ENCODE measurements at regions not wholly inside any gene's neighbourhood (a gene's known extent, or its start where the extent isn't known, plus 50 kb on each side); places are given as distances from the start of the nearest gene placed in this dataset.

GRCh38 chr5:174273325-174273724, 227.8 kb downstream of the NSG2 start:
- DNase-seq (ENCODE audit: low spot score in 2 of 2): no peak
- Histone ChIP-seq H3K27me3 (ENCODE audit: low read depth) (0 out of 2 replicates have a peak, but pooled peaks cover 2% of the 10 kb centered on the region), H3K4me3 (no peak overlapping the region), H3K4me1 (no peaks in the 10 kb centered on the region), H3K36me3 (replicated peaks) (no peaks in the 10 kb centered on the region), H3K9me3 (no peaks in the 10 kb centered on the region)
- in situ Hi-C loops (cut with MboI; ENCODE audit: low sequenced_read_pairs): no loop called here

DNA sequence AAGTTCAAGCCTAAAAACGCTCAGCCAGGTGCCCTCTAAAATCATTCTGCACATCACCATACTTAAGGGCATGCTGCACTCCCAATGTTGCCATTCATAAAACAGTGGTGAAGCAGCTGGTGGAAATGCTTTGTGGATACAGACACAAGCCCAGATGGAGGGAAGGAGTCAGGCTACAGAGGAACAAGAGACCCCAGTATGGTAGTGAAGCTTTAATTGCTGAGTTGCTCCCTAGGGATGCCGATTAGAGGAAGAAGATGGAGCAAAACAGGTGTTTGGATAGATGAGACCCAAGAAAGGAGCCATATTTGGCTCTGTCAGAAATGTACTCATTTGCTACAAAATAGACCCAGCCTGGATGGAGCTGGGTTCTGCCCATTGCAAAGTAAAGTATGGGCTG, 230.5 kb downstream of the NSG2 start:
- Histone ChIP-seq H3K4me3 (no peak overlapping the region), H3K4me1 (no peaks in the 10 kb centered on the region), H3K9me3 (no peaks in the 10 kb centered on the region), H3K36me3 (replicated peaks) (no peaks in the 10 kb centered on the region), H3K27me3 (ENCODE audit: low read depth) (0 out of 2 replicates have a peak, but pooled peaks cover 2% of the 10 kb centered on the region)
- in situ Hi-C loops (cut with MboI; ENCODE audit: low sequenced_read_pairs): no loop called here
- no peak for DNase-seq (ENCODE audit: low spot score in 2 of 2)

DNA sequence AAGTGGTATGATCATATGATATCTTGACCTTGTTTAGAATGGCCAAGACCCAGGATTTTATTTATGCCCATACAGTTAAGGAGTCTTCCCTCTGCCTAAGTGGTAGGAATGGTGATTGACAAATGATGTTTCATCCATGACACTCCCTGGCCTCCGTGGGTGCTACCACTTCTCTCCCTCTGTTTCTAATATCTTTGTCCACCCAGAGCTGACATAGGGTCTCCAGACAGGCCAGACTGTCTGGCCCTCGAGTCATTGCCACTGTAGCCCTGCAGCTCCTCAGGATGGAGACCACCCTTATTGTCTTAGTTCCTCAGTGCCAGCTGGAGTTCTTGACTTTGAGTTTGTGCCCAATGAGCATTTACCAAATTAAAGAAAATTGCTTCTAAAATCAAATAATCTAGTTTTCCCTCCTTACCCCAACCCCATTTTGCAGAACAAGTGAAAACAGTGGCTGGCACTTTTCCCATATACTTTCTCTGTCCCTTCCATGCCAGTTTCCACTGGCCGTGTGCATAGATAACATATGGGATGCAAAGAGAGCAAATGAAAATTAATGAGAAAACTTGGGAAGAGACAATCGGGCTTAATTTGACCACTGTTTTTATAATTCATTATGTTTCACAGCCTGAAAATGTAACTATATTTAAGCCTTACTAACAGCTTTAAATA, 235.7 kb downstream of the NSG2 start:
- Histone ChIP-seq H3K4me1 (no peaks in the 10 kb centered on the region), H3K27me3 (ENCODE audit: low read depth) (peaks cover 3% of the 10 kb centered on the region; the same call in 1 of the 2 replicates), H3K9me3 (no peaks in the 10 kb centered on the region), H3K4me3 (no peak overlapping the region), H3K36me3 (replicated peaks) (no peaks in the 10 kb centered on the region)
- DNase-seq (ENCODE audit: low spot score in 2 of 2): no peak
- in situ Hi-C loops (cut with MboI; ENCODE audit: low sequenced_read_pairs): no loop called here

DNA sequence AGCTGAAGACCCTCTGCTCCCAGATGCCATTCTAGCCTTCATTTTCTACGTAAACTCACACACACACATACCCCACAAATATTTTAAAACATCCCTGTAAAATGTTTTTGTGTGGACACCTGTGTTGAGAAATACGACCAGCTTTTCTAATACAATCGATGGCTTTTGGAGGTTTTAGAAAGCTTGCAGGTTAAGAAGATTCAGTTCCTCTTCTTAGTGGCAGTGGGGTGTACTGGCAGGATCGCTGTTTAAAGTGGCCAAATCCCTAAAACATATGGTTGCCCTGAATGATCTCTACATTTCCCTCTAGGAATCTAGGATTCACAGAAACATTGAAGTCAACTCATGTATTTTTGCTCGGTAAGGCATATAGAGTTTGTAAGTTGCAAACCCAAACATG, 236.3 kb downstream of the NSG2 start:
- peaks cover 3% of the 10 kb centered on the region; the same call in 1 of the 2 replicates for H3K27me3 ChIP-seq (ENCODE audit: low read depth)
- no peak overlapping the region for H3K4me3 ChIP-seq
- H3K9me3 ChIP-seq: no peaks in the 10 kb centered on the region
- in situ Hi-C loops (cut with MboI; ENCODE audit: low sequenced_read_pairs): no loop called here
- H3K36me3 ChIP-seq (replicated peaks): no peaks in the 10 kb centered on the region
- DNase-seq (ENCODE audit: low spot score in 2 of 2): no peak
- no peaks in the 10 kb centered on the region for H3K4me1 ChIP-seq

DNA sequence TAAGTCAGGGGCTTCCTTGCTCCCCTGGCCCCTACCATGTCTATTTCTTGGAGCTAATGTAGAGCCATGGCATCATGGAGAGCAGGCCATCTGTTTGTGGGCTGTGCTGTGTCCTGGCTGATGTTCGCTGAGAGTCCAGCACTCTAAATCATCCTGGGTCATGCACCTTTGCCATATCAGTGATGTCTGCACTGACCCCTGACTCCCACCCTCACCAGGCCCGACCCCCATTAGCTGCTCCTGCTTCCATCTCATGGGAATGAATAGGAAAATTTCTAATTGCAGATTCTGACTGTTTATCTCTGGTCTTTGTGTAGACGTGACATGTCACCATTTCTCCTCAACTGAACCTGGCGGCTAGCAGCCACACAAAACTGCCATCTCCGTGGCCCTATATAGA, 236.9 kb downstream of the NSG2 start:
- Histone ChIP-seq H3K4me1 (no peaks in the 10 kb centered on the region), H3K4me3 (no peak overlapping the region), H3K27me3 (ENCODE audit: low read depth) (peaks cover 3% of the 10 kb centered on the region; the same call in 1 of the 2 replicates), H3K36me3 (replicated peaks) (no peaks in the 10 kb centered on the region), H3K9me3 (no peaks in the 10 kb centered on the region)
- in situ Hi-C loops (cut with MboI; ENCODE audit: low sequenced_read_pairs): no loop called here
- no peak for DNase-seq (ENCODE audit: low spot score in 2 of 2)

GRCh38 chr5:174283211-174284005, 237.9 kb downstream of the NSG2 start:
- DNase-seq (ENCODE audit: low spot score in 2 of 2): no peak
- in situ Hi-C loops (cut with MboI; ENCODE audit: low sequenced_read_pairs): no loop called here
- Histone ChIP-seq H3K4me1 (no peaks in the 10 kb centered on the region), H3K9me3 (no peaks in the 10 kb centered on the region), H3K27me3 (ENCODE audit: low read depth) (peaks cover 3% of the 10 kb centered on the region; the same call in 1 of the 2 replicates), H3K36me3 (replicated peaks) (no peaks in the 10 kb centered on the region), H3K4me3 (no peak overlapping the region)

GRCh38 chr5:174284873-174285272, 239.4 kb downstream of the NSG2 start:
- in situ Hi-C loops (cut with MboI; ENCODE audit: low sequenced_read_pairs): no loop called here
- peaks cover 3% of the 10 kb centered on the region; the same call in 1 of the 2 replicates for H3K27me3 ChIP-seq (ENCODE audit: low read depth)

GRCh38 chr5:174287761-174288160, 242.3 kb downstream of the NSG2 start:
- Histone ChIP-seq H3K36me3 (replicated peaks) (no peaks in the 10 kb centered on the region), H3K4me3 (no peak overlapping the region), H3K27me3 (ENCODE audit: low read depth) (peaks cover 3% of the 10 kb centered on the region; the same call in 1 of the 2 replicates), H3K4me1 (no peaks in the 10 kb centered on the region), H3K9me3 (no peaks in the 10 kb centered on the region)
- no peak for DNase-seq (ENCODE audit: low spot score in 2 of 2)
- in situ Hi-C loops (cut with MboI; ENCODE audit: low sequenced_read_pairs): no loop called here

More at GRCh38 chr5:174284873-174285272, 239.4 kb downstream of the NSG2 start:
- no peaks in the 10 kb centered on the region for H3K9me3 ChIP-seq
- no peak overlapping the region for H3K4me3 ChIP-seq
- DNase-seq (ENCODE audit: low spot score in 2 of 2): no peak
- H3K4me1 ChIP-seq: no peaks in the 10 kb centered on the region
- H3K36me3 ChIP-seq (replicated peaks): no peaks in the 10 kb centered on the region

DNA sequence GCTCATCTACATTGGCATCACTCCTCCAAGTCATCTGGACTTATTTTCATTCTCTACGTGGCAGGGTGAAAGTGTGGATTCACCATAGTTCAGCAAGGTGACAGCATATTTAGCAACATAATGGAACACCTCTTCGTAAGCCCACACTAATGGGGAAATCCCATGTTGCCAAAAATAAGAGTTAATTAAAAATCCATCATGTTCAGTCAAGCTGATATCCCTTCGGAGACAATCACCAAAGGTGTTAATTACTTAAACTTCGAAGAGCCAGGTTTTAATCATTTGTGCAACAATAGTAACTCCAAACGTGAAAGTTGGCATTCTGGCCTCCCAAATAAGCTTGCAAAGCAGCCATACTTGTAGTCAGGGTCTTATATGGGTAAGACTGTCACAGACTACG, 242.9 kb downstream of the NSG2 start:
- Histone ChIP-seq H3K36me3 (replicated peaks) (no peaks in the 10 kb centered on the region), H3K4me1 (no peaks in the 10 kb centered on the region), H3K9me3 (no peaks in the 10 kb centered on the region), H3K27me3 (ENCODE audit: low read depth) (peaks cover 3% of the 10 kb centered on the region; the same call in 1 of the 2 replicates), H3K4me3 (no peak overlapping the region)
- no peak for DNase-seq (ENCODE audit: low spot score in 2 of 2)
- in situ Hi-C loops (cut with MboI; ENCODE audit: low sequenced_read_pairs): no loop called here

DNA sequence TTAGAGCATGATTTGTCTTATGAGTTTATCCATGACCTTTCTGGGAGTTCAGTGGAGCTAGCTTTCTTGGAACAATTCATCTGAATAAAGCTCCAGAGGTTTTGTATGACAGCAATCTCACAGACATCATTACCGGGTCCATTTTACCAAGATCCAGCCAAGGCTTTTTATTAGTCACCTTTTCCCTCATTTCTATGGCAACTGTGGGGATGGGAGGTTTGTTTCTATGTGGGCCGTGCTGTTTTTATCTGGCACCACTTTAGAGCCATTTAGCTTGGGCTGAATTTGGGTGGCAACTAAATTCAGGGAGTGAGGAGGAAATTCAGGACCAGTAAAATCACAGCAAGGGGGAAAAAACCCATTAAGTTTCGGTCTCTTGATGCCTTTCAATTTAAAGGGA, 245.7 kb downstream of the NSG2 start:
- H3K36me3 ChIP-seq (replicated peaks): no peaks in the 10 kb centered on the region
- no peak overlapping the region for H3K4me3 ChIP-seq
- no peak for DNase-seq (ENCODE audit: low spot score in 2 of 2)
- in situ Hi-C loops (cut with MboI; ENCODE audit: low sequenced_read_pairs): no loop called here
- no peaks in the 10 kb centered on the region for H3K27me3 ChIP-seq (ENCODE audit: low read depth)
- H3K4me1 ChIP-seq: no peaks in the 10 kb centered on the region
- no peaks in the 10 kb centered on the region for H3K9me3 ChIP-seq

DNA sequence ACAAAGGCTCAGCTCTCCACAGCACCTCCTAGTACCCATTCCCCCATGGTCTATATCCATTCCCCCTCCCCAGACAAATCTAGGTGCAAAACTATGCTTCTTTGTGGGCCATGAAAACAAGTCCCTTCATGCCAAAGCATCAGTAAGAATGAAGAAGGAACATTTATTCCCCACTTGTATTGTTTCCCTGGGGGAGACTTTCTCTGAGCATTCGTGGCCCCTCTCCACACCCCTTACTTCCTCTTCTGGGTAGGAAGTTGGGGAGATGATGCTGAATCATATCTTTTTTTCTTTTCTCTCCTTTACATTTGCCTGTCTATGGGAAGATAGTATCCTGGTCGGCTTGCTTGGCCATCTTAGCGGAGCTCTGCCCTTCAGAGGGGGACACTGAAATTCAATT, 246.8 kb downstream of the NSG2 start:
- H3K36me3 ChIP-seq (replicated peaks): no peaks in the 10 kb centered on the region
- in situ Hi-C loops (cut with MboI; ENCODE audit: low sequenced_read_pairs): no loop called here
- H3K4me1 ChIP-seq: no peaks in the 10 kb centered on the region
- DNase-seq (ENCODE audit: low spot score in 2 of 2): no peak
- no peak overlapping the region for H3K4me3 ChIP-seq
- H3K27me3 ChIP-seq (ENCODE audit: low read depth): no peaks in the 10 kb centered on the region
- H3K9me3 ChIP-seq: no peaks in the 10 kb centered on the region

- no peaks in the 10 kb centered on the region for H3K9me3 ChIP-seq
Observed at GRCh38 chr5:174293006-174293405, 247.5 kb downstream of the NSG2 start.

DNA sequence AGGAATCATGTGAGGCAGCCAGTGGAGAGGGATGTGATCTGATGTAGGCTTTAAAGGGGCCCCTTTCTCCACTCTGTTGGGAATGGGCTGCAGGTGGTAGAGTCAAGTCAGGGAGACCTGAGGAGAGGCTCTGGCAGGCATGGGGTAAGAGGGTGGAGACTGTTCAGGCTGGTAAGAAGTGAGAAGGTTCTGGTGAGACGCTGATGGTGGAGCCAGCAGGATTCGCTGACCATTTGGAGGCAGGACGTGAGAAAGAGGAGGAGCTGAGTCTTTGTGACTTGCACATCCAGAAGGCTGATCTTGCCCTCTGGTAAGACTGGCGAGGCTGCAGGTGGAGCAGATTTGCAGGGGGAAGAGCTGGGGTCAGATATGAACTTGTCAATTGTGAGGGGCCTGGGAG, 248.0 kb downstream of the NSG2 start:
- no peak for DNase-seq (ENCODE audit: low spot score in 2 of 2)
- H3K4me1 ChIP-seq: no peaks in the 10 kb centered on the region
- in situ Hi-C loops (cut with MboI; ENCODE audit: low sequenced_read_pairs): no loop called here
- H3K27me3 ChIP-seq (ENCODE audit: low read depth): no peaks in the 10 kb centered on the region
- no peaks in the 10 kb centered on the region for H3K36me3 ChIP-seq (replicated peaks)
- H3K4me3 ChIP-seq: no peak overlapping the region
- no peaks in the 10 kb centered on the region for H3K9me3 ChIP-seq

More at GRCh38 chr5:174293006-174293405, 247.5 kb downstream of the NSG2 start:
- Histone ChIP-seq H3K27me3 (ENCODE audit: low read depth) (no peaks in the 10 kb centered on the region), H3K4me3 (no peak overlapping the region), H3K36me3 (replicated peaks) (no peaks in the 10 kb centered on the region), H3K4me1 (no peaks in the 10 kb centered on the region)
- in situ Hi-C loops (cut with MboI; ENCODE audit: low sequenced_read_pairs): no loop called here
- no peak for DNase-seq (ENCODE audit: low spot score in 2 of 2)

DNA sequence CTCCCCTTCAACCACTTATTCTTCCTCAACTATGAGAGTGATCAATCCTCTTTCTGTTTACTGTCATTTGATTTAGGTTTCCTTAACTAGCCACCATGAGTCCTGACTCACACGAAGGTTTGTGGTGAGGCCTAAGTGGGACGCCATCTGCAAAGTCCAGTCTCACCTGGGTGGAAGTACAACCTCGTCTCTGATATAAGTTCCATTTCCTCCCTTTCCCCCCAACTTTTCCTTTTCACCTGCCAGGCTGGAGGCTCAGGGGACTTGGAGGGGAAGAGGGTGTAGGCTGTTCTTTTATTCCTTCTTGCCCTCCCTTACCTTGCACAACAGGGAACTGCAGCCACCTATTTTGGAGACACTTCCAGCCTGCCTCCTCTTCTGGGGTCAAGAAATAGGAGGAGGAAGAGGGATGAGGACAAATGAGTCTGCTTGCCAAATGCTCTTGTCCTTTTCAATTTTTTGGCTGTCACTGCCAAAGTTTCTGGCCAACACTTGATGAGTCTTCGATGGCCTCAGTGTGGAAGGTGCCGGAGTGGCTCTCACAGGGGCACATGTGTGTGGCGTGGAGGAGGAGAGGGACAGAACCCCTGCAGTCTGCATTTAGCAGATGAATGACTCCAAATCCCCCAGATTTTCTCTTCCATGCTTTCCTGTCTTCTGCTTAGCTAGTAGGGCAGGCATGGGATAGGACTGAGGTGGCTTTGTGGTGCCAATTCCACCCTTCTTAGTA, 249.6 kb downstream of the NSG2 start:
- in situ Hi-C loops (cut with MboI; ENCODE audit: low sequenced_read_pairs): no loop called here
- no peak for DNase-seq (ENCODE audit: low spot score in 2 of 2)

More for the DNA sequence above, 249.6 kb downstream of the NSG2 start:
- no peaks in the 10 kb centered on the region for H3K4me1 ChIP-seq
- H3K27me3 ChIP-seq (ENCODE audit: low read depth): no peaks in the 10 kb centered on the region
- H3K36me3 ChIP-seq (replicated peaks): no peaks in the 10 kb centered on the region
- H3K9me3 ChIP-seq: no peaks in the 10 kb centered on the region
- H3K4me3 ChIP-seq: no peak overlapping the region

All from HAP-1 (cell line).